SU-DHL-6 (cell line): ENCODE measurements at regions not wholly inside any gene's neighbourhood (a gene's known extent, or its start where the extent isn't known, plus 50 kb on each side); places are given as distances from the start of the nearest gene placed in this dataset.

ENCODE experiments used
- EZH2phosphoT487 ChIP-seq: fragments of 200-600 bp; sonication (generic), shearing (Covaris generic); conservative IDR thresholded peaks from 2 replicates; pipeline ENCODE4 v1.6.1; 2018; ENCODE audit warnings: mild to moderate bottlenecking, antibody characterized with exemption, low read length, moderate library complexity, mixed read lengths
- TF ChIP-seq, protein P1 (sequence below): fragments of 200-600 bp; sonication (generic); IDR thresholded peaks from one replicate; pipeline ENCODE4 v1.5.1; 2017; ENCODE audit warnings: antibody characterized with exemption, mild to moderate bottlenecking, low read length, moderate library complexity; ENCODE audit not compliant: insufficient read depth, poor library complexity, severe bottlenecking

DNA sequence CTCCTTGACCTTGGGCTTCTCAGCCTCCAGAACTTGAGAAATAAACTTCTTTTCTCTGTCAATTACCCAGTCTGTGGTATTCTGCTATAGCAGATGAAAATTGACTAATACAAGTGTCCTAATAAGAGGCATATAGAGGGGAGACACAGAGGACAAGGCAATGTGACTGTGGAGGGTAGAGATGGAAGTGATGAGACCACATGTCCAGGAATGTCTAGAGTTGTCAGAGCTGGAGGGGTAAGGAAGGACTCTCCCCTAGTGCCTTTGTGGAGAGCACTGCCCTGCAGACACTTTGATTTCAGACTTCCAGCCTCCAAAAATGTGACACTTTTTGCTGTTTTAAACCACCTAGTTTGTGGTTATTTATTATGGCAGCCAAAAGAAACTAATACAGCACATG, 74.4 kb downstream of the ACKR3 start:
- TF ChIP-seq, protein P1, sequence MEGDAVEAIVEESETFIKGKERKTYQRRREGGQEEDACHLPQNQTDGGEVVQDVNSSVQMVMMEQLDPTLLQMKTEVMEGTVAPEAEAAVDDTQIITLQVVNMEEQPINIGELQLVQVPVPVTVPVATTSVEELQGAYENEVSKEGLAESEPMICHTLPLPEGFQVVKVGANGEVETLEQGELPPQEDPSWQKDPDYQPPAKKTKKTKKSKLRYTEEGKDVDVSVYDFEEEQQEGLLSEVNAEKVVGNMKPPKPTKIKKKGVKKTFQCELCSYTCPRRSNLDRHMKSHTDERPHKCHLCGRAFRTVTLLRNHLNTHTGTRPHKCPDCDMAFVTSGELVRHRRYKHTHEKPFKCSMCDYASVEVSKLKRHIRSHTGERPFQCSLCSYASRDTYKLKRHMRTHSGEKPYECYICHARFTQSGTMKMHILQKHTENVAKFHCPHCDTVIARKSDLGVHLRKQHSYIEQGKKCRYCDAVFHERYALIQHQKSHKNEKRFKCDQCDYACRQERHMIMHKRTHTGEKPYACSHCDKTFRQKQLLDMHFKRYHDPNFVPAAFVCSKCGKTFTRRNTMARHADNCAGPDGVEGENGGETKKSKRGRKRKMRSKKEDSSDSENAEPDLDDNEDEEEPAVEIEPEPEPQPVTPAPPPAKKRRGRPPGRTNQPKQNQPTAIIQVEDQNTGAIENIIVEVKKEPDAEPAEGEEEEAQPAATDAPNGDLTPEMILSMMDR: no peak
- no peak for TF ChIP-seq EZH2phosphoT487
